H9 (cell line): ENCODE measurements at regions not wholly inside any gene's neighbourhood (a gene's known extent, or its start where the extent isn't known, plus 50 kb on each side); places are given as distances from the start of the nearest gene placed in this dataset.

Experiments
- DNase-seq: peaks from one replicate; pipeline ENCODE4 v3.0.0-alpha.2; 2017
- H2AFZ ChIP-seq: one replicate; pipeline ENCODE4 v1.6.1; 2013; ENCODE audit warnings: mild to moderate bottlenecking, low read length, control low read depth, moderate library complexity
- H2AK5ac ChIP-seq: 2 replicates; pipeline ENCODE4 v1.6.1; 2013; ENCODE audit warnings: low read length, control low read depth, mixed read lengths; ENCODE audit not compliant: insufficient read length
- H2BK120ac ChIP-seq: one replicate; pipeline ENCODE4 v1.6.1; 2013; ENCODE audit warnings: low read depth, mild to moderate bottlenecking, low read length, control low read depth, inconsistent platforms; ENCODE audit not compliant: poor library complexity, severe bottlenecking
- H2BK12ac ChIP-seq: 2 replicates; pipeline ENCODE4 v1.6.1; 2013; ENCODE audit warnings: low read length, control low read depth, mixed read lengths, low read depth; ENCODE audit not compliant: insufficient read length
- H2BK15ac ChIP-seq: 2 replicates; pipeline ENCODE4 v1.6.1; 2013; ENCODE audit warnings: low read depth, low read length, control low read depth
- H2BK20ac ChIP-seq: one replicate; pipeline ENCODE4 v1.6.1; 2013; ENCODE audit warnings: low read depth, mild to moderate bottlenecking, low read length, control low read depth, inconsistent platforms; ENCODE audit not compliant: poor library complexity, severe bottlenecking
- H2BK5ac ChIP-seq: 2 replicates; pipeline ENCODE4 v1.6.1; 2013; ENCODE audit warnings: low read length, control low read depth, mixed read lengths; ENCODE audit not compliant: insufficient read length
- H3K14ac ChIP-seq: 2 replicates; pipeline ENCODE4 v1.6.1; 2013; ENCODE audit warnings: low read length, control low read depth; ENCODE audit not compliant: insufficient read depth
- H3K18ac ChIP-seq: 2 replicates; pipeline ENCODE4 v1.6.1; 2013; ENCODE audit warnings: low read depth, mild to moderate bottlenecking, mixed read lengths, low read length, control low read depth; ENCODE audit not compliant: insufficient read length
- H3K23ac ChIP-seq: 2 replicates; pipeline ENCODE4 v1.6.1; 2013; ENCODE audit warnings: low read length, control low read depth, mixed read lengths, low read depth; ENCODE audit not compliant: insufficient read length
- H3K23me2 ChIP-seq: 2 replicates; pipeline ENCODE4 v1.6.1; 2013; ENCODE audit warnings: low read depth, mild to moderate bottlenecking, mixed read lengths, low read length, control low read depth; ENCODE audit not compliant: insufficient read length, poor library complexity, severe bottlenecking
- H3K27ac ChIP-seq: 2 replicates; pipeline ENCODE4 v1.5.1; 2013; ENCODE audit warnings: low read length, control low read depth, mixed read lengths, low read depth; ENCODE audit not compliant: insufficient read length
- H3K27me3 ChIP-seq: 2 replicates; pipeline ENCODE4 v1.6.1; 2013; ENCODE audit warnings: low read length, control low read depth, inconsistent platforms; ENCODE audit not compliant: insufficient read depth
- H3K4ac ChIP-seq: 2 replicates; pipeline ENCODE4 v1.6.1; 2013; ENCODE audit warnings: low read depth, mild to moderate bottlenecking, control low read depth, inconsistent platforms, low read length, moderate library complexity
- H3K4me1 ChIP-seq: 2 replicates; pipeline ENCODE4 v1.6.1; 2013; ENCODE audit warnings: low read length, control low read depth, inconsistent platforms; ENCODE audit not compliant: insufficient read depth
- H3K4me2 ChIP-seq: 2 replicates; pipeline ENCODE4 v1.6.1; 2013; ENCODE audit warnings: low read length, control low read depth, mixed read lengths; ENCODE audit not compliant: insufficient read length, insufficient read depth
- H3K56ac ChIP-seq: 2 replicates; pipeline ENCODE4 v1.6.1; 2013; ENCODE audit warnings: low read depth, mild to moderate bottlenecking, mixed read lengths, low read length, control low read depth; ENCODE audit not compliant: insufficient read length
- H3K79me1 ChIP-seq: 2 replicates; pipeline ENCODE4 v1.6.1; 2013; ENCODE audit warnings: low read depth, mild to moderate bottlenecking, moderate library complexity, low read length, control low read depth, inconsistent platforms; ENCODE audit not compliant: insufficient read depth, poor library complexity, severe bottlenecking
- H3K79me2 ChIP-seq: 2 replicates; pipeline ENCODE4 v1.6.1; 2013; ENCODE audit warnings: low read length, control low read depth, inconsistent platforms; ENCODE audit not compliant: insufficient read depth
- H3K9ac ChIP-seq: 2 replicates; pipeline ENCODE4 v1.6.1; 2013; ENCODE audit warnings: low read length, control low read depth, mixed read lengths; ENCODE audit not compliant: insufficient read length; ENCODE audit errors: extremely low read depth
- H3K9me3 ChIP-seq: one replicate; pipeline ENCODE4 v1.6.1; 2013; ENCODE audit warnings: low read depth, low read length, inconsistent platforms; ENCODE audit not compliant: control insufficient read depth
- H3T11ph ChIP-seq: one replicate; pipeline ENCODE4 v1.6.1; 2013; ENCODE audit warnings: mild to moderate bottlenecking, low read length, control low read depth, inconsistent platforms
- H4K20me1 ChIP-seq: one replicate; pipeline ENCODE4 v1.6.1; 2013; ENCODE audit not compliant: control insufficient read depth, insufficient read length, insufficient read depth
- H4K5ac ChIP-seq: 2 replicates; pipeline ENCODE4 v1.6.1; 2013; ENCODE audit warnings: low read depth, mild to moderate bottlenecking, mixed read lengths, low read length, control low read depth; ENCODE audit not compliant: insufficient read length
- H4K8ac ChIP-seq: replicated peaks from 2 replicates; pipeline ENCODE4 v1.6.1; 2013; ENCODE audit warnings: low read length, control low read depth, mixed read lengths, low read depth; ENCODE audit not compliant: insufficient read length
- H4K91ac ChIP-seq: 2 replicates; pipeline ENCODE4 v1.6.1; 2013; ENCODE audit warnings: low read depth, mild to moderate bottlenecking, moderate library complexity, mixed read lengths, low read length, control low read depth; ENCODE audit not compliant: insufficient read length
- H3K27ac Mint-ChIP-seq, 3 experiments: 2 replicates in 2 of 3; 3 replicates in 1 of 3; pipeline ENCODE4 v1.8.0; 2020 to 2021; ENCODE audit warnings: mixed read lengths in 3 of 3, mild to moderate bottlenecking in 1 of 3, moderate library complexity in 1 of 3
- H3K27me3 Mint-ChIP-seq: 2 replicates; pipeline ENCODE4 v1.8.0; 2021; ENCODE audit warnings: low read depth, mild to moderate bottlenecking, moderate library complexity, mixed read lengths
- H3K36me3 Mint-ChIP-seq, 3 experiments: 2 replicates in 2 of 3; 3 replicates in 1 of 3; pipeline ENCODE4 v1.8.0; 2020 to 2021; ENCODE audit warnings: low read depth in 3 of 3, mixed read lengths in 3 of 3; ENCODE audit not compliant: insufficient read depth in 1 of 3
- H3K4me1 Mint-ChIP-seq, 2 experiments: 2 replicates each; pipeline ENCODE4 v1.8.0; 2020; ENCODE audit warnings: mixed read lengths in 2 of 2
- H3K4me3 Mint-ChIP-seq, 2 experiments: 2 replicates in 1 of 2; 3 replicates in 1 of 2; pipeline ENCODE4 v1.8.0; 2020 to 2021; ENCODE audit warnings: mild to moderate bottlenecking in 2 of 2, mixed read lengths in 2 of 2, moderate library complexity in 1 of 2
- H3K9me3 Mint-ChIP-seq, 2 experiments: 2 replicates in 1 of 2; 3 replicates in 1 of 2; pipeline ENCODE4 v1.8.0; 2020; ENCODE audit warnings: mild to moderate bottlenecking in 2 of 2, mixed read lengths in 2 of 2, moderate library complexity in 1 of 2
- CTCF ChIP-seq: fragments of 200-600 bp; sonication (generic); conservative IDR thresholded peaks from 3 replicates; pipeline ENCODE4 v1.8.0; 2021; ENCODE audit warnings: antibody characterized with exemption, mild to moderate bottlenecking
- WGBS: extraction: QIAGEN DNeasy Blood & Tissue Kit; methylation state at CpG from one replicate; pipeline ENCODE4 v1.1.7; 2013; ENCODE audit warnings: missing lambda C conversion rate, low lambda C conversion rate, mixed read lengths; ENCODE audit not compliant: insufficient read length; ENCODE audit errors: extremely low coverage; 5-methylcytosine and 5-hydroxymethylcytosine counted together

GRCh38 chr11:20303391-20303965 is 60.0 kb upstream of the HTATIP2 start:
- Mint-ChIP-seq H3K27me3 (peaks cover 14% of the 10 kb centered on the region), H3K36me3 (no peaks in the 10 kb centered on the region), H3K4me3 (no peak overlapping the region), H3K27ac (no peak overlapping the region; a peak in 2 of 7 replicates), H3K4me1 (peaks cover 7 to 9% of the 10 kb centered on the region in 2 experiments; a peak in 3 of 4 replicates), H3K9me3 (no peaks in the 10 kb centered on the region; a peak in 1 of 5 replicates)
- no peaks in the 10 kb centered on the region for H3K23me2 ChIP-seq
- H3K9ac ChIP-seq, result no peak overlapping the region
- WGBS, result no CpG with 5 or more reads among the region's 6 CpGs
- H3K18ac ChIP-seq, result no peak overlapping the region
- TF ChIP-seq CTCF, result no peak
- H4K5ac ChIP-seq, result no peak overlapping the region
- no peaks in the 10 kb centered on the region for H3K27me3 ChIP-seq
- H3K23ac ChIP-seq, result no peak overlapping the region
- H3K14ac ChIP-seq, result no peak overlapping the region
- no peak overlapping the region for H3K4ac ChIP-seq
- no peaks in the 10 kb centered on the region for H4K20me1 ChIP-seq
- H3K4me2 ChIP-seq, result no peak overlapping the region
- no peak overlapping the region for H2BK120ac ChIP-seq
- DNase-seq, result no peak
- H3K4me1 ChIP-seq, result no peaks in the 10 kb centered on the region
- H2BK20ac ChIP-seq, result no peak overlapping the region
- no peak overlapping the region for H3T11ph ChIP-seq
- no peak overlapping the region for H2AK5ac ChIP-seq
- no peaks in the 10 kb centered on the region for H3K9me3 ChIP-seq
- H4K91ac ChIP-seq, result no peak overlapping the region
- H2BK12ac ChIP-seq, result no peak overlapping the region
- no peak overlapping the region for H2BK5ac ChIP-seq
- no peak overlapping the region for H3K27ac ChIP-seq
- H2AFZ ChIP-seq, result no peak overlapping the region
- no peaks in the 10 kb centered on the region for H3K79me1 ChIP-seq
- H2BK15ac ChIP-seq, result no peak overlapping the region
- no peaks in the 10 kb centered on the region for H3K79me2 ChIP-seq
- H3K56ac ChIP-seq, result no peak overlapping the region
- no peak overlapping the region for H4K8ac ChIP-seq
